NCI-H2081 treated with DMSO at 0.1 percent for 48 hours (cell line): ENCODE measurements at regions not wholly inside any gene's neighbourhood (a gene's known extent, or its start where the extent isn't known, plus 50 kb on each side); places are given as distances from the start of the nearest gene placed in this dataset.
"Not testable (repeated sequence)": the region's sequence is repeated elsewhere in the genome, so short reads cannot be mapped to it uniquely, and the experiment has no call there.

Experiments
- DNase-seq: peaks from one replicate; lab custom pipeline; 2025; lab: John Stamatoyannopoulos, UW

DNA sequence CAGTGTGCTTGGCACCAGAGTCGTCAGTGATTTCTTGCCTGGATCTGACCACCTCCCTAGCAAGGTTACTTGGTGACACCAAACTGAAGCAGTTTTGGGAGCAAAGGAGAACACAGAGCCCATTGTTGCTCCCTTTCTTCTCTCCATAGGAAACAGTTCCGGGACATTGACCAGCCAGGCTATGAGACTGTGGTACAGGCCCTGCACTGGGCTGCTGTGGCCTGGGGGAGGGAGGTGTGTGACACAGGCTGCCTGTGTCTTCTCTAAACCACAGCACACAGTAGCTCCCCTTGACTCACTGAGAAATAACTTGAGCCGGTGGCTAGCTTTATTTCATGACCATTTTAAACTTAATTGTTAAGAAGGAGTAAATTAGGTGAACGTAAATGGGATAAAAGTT is 214.8 kb upstream of the UBL3 start:
- DNase-seq, result no peak

DNA sequence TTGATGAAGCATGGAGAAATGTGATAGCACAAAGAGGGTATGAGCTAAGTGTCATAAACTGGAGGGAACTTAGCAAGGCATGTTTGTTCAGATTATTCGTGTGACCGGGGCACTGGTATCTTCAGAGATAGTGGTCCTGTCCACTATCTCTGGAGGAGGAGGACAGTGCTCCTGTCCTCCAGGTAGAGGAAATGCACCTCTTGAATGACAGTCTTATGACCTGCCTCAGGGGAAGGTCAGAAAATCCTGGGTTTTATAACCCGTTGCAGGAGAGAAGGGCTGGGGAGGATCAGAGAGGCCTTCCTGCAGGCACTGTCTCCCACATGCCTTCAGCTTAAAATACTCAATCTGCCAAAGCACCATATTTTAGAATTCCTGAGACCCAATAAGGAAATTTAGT is 213.5 kb upstream of the UBL3 start:
- DNase-seq, result no peak

DNA sequence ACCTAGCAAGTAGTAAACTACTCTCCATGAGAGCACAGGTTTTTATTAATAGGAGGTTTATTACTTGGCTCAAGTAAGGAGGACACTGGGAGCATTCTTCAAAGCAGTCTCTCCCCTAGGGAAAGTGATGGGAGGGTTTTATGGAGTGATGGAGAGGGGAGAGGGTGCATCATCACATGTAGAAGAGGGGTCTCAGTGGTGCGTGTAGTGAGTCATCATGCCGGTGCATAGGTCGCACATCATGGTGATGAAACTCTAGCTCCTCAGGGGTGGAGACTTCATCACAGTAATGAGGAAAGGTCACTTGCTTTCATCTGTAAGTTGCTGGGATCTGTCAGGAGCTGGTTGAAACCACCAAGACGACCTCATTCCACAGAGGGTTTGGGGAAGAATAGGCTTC is 210.8 kb upstream of the UBL3 start:
- no peak for DNase-seq

DNA sequence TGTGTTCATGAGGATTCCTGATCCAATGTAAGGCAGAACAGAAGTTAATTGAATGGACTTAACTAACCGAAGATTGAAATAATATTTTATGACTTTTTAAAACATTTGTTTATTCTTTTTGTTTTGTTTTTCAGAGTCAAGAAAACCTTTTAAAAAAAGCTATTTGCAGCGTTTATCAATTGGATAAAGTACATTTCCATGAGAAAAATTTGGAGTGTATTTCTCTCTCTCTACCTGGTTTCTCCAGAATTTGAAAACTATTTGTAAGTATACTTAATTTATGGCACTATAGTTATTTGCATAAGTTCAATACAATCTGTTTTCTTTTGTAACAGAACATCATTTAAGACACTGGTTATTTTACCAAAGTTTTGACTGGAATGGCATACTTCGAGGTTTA is 208.0 kb upstream of the UBL3 start:
- no peak for DNase-seq

DNA sequence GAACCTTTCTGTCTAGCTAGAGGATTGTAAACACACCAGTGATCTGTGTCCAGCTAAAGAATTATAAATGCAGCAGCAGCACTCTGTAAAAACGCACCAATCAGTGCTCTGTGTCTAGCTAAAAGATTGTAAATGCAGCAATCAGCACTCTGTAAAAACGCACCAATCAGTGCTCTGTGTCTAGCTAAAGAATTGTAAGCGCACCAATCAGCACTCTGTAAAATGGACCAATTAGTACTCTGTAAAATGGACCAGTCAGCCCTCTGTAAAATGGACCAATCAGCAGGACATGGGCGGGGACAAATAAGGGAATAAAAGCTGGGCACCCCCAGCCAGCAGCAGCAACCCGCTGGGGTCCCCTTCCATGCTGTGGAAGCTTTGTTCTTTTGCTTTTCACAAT is 204.1 kb upstream of the UBL3 start:
- not testable (repeated sequence) for DNase-seq

DNA sequence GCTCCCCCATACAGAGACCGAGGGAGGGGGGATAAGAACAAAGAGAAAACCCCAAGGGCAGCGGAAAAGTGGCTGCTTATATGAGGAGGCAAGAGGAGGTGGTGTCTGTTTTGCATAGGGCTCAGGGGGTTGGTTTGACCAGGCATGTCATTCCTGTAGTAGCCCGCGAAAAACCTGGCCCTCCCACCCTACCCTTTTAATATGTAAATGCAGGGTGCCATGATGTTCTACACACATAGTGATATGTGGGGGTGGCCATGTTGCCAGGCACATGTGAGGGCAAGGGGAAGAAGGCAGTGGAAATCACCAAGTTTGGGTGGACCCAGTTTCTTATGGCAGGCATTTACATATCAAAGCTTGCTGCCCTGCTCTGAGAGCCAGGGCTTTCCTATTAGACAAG is 203.5 kb upstream of the UBL3 start:
- no peak for DNase-seq

DNA sequence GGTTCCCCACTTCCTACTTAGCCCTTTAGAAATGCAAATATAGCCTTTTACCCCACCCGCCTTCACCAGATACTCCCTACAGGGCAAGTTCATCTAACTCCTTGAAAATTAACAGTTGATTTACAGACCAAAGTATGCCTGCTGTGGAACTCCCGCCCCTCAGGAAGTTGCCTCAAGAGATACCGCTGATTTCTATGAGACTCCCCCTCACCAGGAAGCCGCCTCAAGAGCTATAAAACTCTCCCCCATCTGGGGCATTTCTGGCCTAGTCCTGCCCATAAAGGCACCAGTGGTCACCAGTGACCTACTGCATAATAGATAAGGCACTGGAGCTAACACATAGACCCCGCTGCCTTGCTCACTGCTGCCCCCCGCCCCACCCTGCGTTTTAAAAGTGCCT is 201.7 kb upstream of the UBL3 start:
- DNase-seq, result no peak

DNA sequence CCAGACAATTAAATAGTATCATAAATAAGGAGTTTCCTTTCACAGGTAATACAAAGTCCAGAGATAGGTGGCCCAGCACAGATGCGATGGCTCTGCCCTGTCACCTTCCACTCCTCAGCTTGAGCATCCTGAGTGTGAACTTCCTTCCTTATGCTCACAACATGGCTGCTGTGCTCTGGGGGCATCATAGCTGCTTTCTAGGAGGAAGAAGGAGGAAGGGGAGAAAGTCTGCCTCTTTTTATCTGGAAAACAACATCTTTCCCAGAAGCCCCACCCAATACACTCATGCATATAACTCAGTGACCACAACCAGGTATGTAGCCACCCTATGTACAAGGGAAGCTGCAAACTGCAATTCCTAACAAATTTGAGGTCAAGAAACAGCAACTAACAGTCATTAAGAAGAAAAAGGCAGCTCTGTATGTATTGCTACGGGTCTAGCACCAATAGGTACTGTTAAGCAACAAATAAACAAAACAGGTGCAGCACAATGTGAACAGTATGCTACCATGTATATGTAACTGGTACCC is 201.2 kb upstream of the UBL3 start:
- DNase-seq, result no peak

DNA sequence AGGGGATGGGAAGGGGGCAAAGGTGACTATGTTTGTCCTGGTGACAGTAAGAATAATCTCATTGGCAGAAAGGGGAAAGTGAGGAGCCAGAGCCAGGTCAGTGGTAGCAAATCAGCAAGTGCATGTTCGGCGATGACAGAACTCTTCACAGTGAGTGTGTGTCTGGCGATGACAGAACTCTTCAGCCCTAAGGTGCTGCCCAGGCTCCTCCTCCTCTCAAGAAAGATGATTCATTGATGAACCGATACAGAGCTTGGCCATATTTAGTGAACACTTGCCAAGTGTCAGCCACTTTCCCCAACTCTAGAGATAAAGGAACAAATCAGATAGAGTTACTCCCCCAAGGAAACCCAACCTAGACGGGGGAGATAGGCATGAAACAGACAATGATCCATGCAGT is 199.3 kb upstream of the UBL3 start:
- DNase-seq, result no peak

DNA sequence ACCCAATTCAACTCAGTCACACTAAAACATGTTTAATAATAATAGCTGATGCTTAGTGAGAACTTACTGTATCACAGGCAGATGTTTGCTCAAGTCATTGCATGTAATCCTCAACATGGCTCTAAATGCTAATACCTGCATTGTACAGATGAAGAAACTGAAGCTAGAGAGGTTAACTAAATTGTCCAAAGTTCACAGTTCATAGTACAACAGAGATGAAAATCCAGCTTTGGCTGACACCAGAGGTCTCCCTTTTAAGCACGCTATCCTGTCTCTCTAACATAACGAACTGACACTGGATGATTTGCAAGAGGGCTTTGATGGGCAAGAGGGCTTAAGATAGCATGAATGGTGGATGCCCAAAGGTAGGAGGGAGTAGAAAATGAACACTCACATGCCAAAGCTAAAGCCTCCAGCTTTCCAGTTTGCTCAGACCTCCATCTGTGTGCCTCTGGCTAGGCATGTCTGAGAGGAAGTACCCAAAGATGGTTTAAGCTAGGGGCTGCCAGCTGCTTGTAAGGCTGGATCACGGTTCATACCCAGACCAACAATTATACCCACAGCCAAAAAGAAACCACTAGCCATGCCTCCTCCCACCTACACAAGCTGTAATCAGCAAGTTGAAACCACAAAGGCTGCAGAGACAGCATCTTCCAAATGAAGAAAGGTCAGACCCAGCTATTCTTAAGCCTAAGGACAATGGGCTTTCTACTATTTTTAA is 196.9 kb upstream of the UBL3 start:
- no peak for DNase-seq

DNA sequence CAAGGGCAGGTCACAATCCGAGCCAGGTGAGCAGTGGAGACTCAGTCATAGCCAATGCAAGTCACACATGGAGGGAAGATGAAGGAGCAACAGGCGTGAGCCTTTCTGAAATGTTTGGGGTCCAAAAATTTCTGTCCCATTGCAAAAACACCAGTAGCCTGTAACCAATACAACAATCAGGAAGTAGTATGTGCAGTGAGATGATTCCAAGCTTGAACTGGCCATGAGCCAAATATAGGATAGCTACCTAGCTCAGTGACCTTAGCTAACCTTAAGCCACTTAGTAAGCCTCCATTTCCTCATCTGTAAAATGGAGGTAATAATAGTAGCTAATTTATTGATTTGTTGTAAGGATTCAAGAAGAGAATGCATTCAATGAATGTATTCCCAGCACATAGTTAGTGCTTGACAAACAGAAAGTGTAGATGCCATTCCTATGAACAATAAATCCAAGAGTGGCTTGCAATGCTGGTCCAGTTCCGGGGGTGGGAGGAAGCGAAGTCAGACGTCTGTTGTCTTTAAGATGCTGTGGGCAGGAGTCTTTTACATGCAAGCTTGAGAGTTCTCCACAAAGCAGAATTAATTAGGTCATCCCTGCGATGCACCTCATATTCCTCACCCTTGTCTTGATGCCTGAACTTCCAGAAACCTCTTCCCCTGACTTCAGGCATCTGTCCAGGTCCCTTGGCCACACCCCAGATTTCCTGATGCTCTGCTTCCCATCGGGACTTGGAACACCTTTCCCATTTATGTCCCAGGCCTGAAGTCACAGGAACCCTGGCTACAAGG is 195.7 kb upstream of the UBL3 start:
- no peak for DNase-seq

DNA sequence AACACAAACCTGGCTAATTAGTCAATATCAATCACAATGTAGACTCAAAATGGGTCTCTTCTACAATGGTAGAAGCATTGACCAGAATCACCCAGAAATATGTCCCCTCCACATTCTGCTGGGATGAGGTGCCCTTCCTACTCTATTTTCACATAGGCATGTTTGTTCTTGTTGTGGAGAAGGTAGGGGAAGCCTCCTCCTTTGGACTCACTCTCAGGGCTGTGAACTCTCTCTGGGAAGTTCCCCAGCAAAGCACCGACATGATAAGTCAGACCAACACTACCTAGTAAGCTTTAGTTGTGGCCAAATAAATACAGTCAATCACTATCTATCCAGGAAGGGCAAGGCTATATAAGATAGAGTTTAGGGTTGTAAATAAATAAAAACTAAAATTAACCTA is 194.5 kb upstream of the UBL3 start:
- DNase-seq, result no peak

DNA sequence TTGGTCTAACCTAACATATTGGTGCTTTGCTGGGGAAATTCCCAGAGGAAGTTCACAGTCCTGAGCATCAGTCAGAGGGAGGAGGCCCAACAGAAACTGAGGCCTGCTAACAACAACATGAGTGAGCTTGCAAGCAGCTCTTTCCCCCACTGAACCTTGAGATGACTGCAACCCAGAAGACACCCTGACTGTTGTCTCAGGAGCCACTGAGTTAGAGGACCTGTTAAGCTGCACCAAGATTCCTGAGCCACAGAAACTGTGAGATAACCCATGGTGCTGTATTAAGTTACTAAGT is 193.2 kb upstream of the UBL3 start:
- DNase-seq, result no peak

DNA sequence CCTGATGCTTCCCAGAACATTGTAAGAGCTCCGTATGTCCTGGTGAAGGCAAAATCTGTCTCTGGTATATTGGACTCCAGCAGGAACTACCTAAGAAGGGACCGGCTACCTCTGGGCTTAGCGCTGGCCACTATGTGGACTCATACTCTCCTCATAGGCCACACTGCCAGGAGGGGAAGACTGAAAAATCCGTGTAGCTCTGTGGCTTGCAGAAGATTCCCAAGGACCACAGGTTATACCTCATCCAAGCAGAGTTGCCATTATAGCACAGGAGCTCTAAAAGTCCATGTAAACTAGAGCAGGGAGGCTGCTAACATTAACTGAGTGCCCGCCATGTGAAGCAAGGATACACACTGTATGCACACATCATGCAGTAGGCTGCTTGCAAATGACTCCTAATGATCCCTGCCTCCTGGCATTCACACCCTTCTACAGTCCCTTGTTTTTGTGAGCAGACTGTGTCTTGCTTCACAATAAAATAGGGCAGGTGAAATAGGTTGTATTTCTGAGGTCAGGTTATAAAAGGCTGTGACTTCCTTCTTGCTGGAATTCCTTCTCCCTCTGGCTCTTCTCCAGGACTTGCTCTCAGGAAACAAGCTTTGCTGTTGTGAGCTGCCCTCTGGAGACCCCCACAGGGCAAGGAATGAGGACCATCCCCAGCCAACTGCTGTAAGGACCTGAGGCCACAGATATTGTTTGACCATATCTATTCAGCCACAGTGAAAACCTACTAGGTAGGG is 192.6 kb upstream of the UBL3 start:
- no peak for DNase-seq

DNA sequence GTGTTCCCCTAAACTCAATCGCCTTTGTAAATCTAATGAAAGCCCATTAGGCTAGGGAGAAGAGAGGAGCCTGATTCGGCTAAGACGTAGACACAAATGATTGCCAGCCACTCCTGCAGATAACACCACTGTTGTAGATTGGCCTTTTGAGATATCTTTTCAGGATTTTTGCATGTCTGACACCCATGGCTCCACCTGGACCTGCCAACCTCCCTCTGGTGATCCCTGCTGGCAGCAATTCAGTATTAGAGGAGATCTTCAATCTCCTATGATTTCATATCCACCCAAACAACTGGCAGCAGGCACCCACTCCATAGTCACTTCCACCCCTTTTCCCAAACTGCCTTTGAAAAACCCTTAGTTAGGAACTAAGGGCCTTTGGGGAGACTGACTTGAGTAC is 191.9 kb upstream of the UBL3 start:
- DNase-seq, result no peak

DNA sequence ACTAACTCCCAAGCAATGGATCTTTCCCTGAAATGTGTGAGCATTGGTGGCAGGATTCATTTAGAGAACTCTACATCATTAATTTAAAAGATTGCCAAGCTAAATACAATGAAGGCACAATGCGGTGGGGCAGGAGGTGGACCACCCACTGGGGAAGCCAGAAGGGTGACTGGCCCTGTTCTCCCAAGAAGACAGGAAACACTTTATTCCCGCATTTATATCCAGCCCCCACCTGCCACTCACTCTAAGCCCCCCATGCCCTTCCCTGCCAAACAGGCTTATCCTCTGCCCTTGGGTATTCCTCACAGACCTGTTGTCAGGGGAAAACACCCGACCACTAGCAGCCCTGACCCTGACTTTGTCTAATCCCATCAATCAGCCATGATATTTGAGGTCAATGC is 189.1 kb upstream of the UBL3 start:
- no peak for DNase-seq

DNA sequence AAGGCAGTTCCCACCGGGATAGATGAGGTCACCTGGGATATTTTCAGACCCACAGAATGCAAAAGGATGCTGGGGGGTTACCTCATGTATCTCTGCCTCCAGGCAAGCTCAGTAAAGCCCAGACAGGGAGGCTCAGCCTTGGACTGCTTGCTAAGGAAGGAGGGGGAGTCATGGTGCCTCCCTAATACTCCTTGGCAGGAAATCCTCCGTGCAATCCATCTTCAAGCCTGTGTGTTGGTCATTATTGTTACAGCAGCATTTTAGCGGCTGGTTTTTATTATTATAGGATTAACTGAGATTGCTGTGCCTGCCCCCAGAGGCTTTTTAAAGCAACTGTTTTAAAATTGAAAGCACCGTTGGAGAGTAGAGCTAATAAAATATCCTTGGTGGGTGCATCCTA is 188.5 kb upstream of the UBL3 start:
- no peak for DNase-seq

DNA sequence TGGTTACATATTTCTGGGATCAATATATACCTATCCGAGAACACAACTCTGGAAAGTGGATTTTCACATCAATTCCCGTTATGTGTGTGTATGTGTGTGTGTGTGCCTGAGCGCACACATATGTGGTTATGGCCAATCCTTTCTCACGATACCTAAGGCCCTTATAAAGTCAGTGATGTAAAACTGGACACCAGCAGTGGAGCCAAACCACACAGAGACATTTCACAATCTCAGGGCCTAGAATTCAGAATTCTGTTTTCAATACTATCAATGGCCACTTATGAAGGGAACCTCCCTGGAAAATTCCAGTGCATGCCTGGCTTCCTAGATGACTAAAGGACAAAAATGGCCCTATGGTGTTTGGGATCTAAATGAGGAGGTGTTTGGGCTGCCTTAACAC is 187.3 kb upstream of the UBL3 start:
- DNase-seq, result no peak

DNA sequence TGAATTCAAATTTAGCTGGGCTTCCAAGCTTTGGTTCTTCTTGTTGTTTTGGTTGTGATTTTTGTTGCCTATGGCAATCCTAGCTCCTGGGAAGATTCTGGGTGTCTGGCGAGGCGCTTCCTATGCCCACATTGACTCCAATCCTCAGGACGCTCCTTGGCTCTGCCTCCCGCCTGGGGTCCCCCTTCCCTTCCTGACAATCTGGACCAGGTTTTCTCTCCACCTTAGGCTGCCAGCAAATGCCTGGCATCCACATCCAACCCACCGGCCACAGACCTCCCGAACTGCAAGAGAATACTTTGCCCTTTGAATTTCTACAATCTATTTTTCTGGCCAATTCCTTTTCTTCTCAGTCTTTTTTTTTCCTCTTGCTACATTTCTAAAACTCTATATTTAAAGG is 186.9 kb upstream of the UBL3 start:
- DNase-seq, result no peak

DNA sequence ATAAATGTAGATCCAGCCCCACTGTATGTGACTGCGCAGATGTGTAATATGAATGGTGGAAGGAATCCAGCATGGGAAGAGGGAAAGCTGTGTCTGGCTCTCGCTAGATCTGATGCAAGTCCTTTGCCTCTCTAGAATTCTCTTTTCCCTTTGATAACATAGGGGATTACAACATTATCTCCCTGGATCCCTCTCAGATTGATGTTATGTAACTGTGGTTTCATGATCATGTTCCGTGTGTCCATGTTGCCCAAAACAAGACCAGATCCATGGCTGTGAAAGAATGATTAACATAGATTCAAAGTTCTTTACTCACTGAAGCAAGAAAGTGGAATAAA is 184.0 kb upstream of the UBL3 start:
- DNase-seq, result no peak

DNA sequence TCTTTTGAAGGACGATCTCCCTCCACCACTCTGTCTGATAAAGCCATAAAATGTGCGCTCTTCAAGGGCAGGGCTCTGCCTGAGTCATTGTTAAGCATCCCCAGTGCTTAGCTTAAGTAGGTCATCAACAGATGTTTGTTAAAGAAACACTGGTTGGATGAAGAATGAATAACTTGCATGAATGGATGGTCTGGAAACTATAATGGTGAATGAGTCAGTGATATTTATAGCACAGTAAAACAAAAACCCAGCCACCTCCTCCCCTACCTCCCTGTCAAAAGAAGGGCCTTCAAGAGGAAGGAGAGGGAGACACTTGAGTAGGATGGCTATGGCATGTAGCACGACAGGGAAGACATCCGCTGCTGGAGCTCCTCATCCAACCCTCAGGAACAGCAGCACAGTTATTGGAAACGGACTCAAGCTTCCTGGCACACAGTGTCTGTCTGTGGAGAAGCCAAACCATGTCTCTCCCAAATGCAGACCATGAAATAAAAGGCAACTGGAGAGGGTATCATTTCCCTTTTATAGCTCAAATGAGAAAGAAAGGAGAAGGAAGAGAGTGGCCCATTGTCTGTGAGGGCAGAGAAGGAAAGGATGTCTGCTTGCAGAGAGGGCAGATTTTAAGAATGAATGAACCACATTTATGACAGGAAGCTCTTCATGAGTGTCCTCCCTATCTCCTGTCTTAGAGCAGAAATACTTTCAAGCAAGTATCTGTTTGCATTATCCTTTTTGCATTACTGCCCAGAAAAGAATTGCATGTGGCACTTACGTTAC is 183.5 kb upstream of the UBL3 start:
- no peak for DNase-seq

DNA sequence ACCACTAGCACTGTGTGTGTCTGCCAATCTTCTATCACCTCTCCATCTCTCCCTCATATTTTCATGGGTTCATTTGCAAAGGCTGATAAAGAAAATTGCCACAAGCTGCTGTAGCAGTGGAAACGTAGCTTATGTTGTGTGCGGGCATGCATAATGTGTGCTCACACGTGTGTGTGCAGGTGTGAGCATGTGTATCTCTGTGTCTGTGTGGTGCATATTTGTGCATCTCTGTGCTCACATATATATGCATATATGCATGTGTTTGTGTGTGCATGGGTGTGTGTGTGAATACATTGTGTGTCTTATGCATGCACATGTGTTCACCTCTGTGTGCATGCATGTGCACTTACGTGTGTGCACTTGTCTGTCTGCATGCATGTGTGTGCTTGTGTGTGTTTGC is 181.8 kb upstream of the UBL3 start:
- DNase-seq, result no peak

DNA sequence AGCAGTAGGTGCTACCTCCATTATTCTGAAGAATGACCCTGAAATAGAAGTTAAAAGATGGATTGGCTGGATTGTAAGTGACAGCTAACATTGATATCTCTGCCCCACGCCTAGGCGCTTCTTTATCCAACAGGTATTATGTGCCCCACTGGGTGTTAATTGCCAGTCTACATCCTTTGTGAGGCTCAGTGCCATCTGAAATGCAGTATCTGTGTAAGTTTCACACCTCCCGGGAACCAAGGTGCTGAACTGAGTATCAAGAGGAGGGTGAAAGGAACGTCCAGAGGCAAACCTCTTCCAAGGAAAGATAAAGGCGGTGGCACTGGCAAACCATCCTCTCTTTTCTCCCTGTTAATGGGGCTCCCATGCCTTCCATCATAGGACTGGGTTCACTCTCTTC is 181.1 kb upstream of the UBL3 start:
- DNase-seq, result no peak
